Posterior vena cava (tissue), 2 donors: ENCODE measurements at regions not wholly inside any gene's neighbourhood (a gene's known extent, or its start where the extent isn't known, plus 50 kb on each side); places are given as distances from the start of the nearest gene placed in this dataset.

Source experiments
- DNase-seq: peaks from one replicate; pipeline ENCODE4 v3.0.0-alpha.2; 2020; ENCODE audit warnings: low spot score
- intact Hi-C, 2 donors: fragments of 100-400 bp; cut with DNase I; formaldehyde crosslinking; loops; one replicate each; pipeline versions ENCODE4 v1.14.1 to v1.14.2; 2022 to 2023
- donor health status: DM: yes; HTN: yes; CAD: no.
- donor health status: DM: yes; HTN: yes; CAD: no.

- intact Hi-C loops: no loop called here
- no peak for DNase-seq
Measured at GRCh38 chr3:72120806-72121778, 336.1 kb upstream of the PROK2 start.

- DNase-seq: no peak
- intact Hi-C loops: no loop called here
Measured at GRCh38 chr3:72120039-72120438, 335.1 kb upstream of the PROK2 start.

GRCh38 chr3:72118628-72119027, 333.7 kb upstream of the PROK2 start:
- no peak for DNase-seq
- intact Hi-C loops: loop anchor here in 1 of 2 donors (5.0 kb wide), 1 partner anchor 44 kb away; no protein-coding TSS in a partner anchor

GRCh38 chr3:72116226-72116625, 331.3 kb upstream of the PROK2 start:
- intact Hi-C loops: loop anchor here in 1 of 2 donors (5.0 kb wide), 1 partner anchor 46 kb away; no protein-coding TSS in a partner anchor
- DNase-seq: no peak

- DNase-seq: no peak
- intact Hi-C loops: loop anchor here in 1 of 2 donors (5.0 kb wide), 1 partner anchor 47 kb away; no protein-coding TSS in a partner anchor
Measured at GRCh38 chr3:72115307-72115706, 330.4 kb upstream of the PROK2 start.

- no peak for DNase-seq
- intact Hi-C loops: loop anchor here in 1 of 2 donors (5.0 kb wide), 1 partner anchor 48 kb away; no protein-coding TSS in a partner anchor
Measured at GRCh38 chr3:72114773-72115172, 329.8 kb upstream of the PROK2 start.

GRCh38 chr3:72113964-72114363, 329.0 kb upstream of the PROK2 start:
- intact Hi-C loops: no loop called here
- no peak for DNase-seq

- intact Hi-C loops: no loop called here
- DNase-seq: no peak
Measured at GRCh38 chr3:72113564-72113963, 328.6 kb upstream of the PROK2 start.

- intact Hi-C loops: no loop called here
- DNase-seq: no peak
Measured at GRCh38 chr3:72112435-72112834, 327.5 kb upstream of the PROK2 start.

- DNase-seq: no peak
- intact Hi-C loops: no loop called here
Measured at GRCh38 chr3:72111265-72112205, 326.6 kb upstream of the PROK2 start.

- intact Hi-C loops: no loop called here
- DNase-seq: no peak
Measured at GRCh38 chr3:72109327-72110259, 324.6 kb upstream of the PROK2 start.

- no peak for DNase-seq
- intact Hi-C loops: no loop called here
Measured at GRCh38 chr3:72105306-72105705, 320.4 kb upstream of the PROK2 start.

- no peak for DNase-seq
- intact Hi-C loops: no loop called here
Measured at GRCh38 chr3:72102112-72102616, 317.2 kb upstream of the PROK2 start.

- no peak for DNase-seq
- intact Hi-C loops: no loop called here
Measured at GRCh38 chr3:72101494-72101893, 316.5 kb upstream of the PROK2 start.

- DNase-seq: peak; percentile 97
- intact Hi-C loops: no loop called here
Measured at GRCh38 chr3:72100601-72101187, 315.7 kb upstream of the PROK2 start.

- intact Hi-C loops: no loop called here
- DNase-seq: no peak
Measured at GRCh38 chr3:72100080-72100511, 315.1 kb upstream of the PROK2 start.

- intact Hi-C loops: no loop called here
- no peak for DNase-seq
Measured at GRCh38 chr3:72099326-72100079, 314.6 kb upstream of the PROK2 start.
